ENCODE measurements at regions not wholly inside any gene's neighbourhood (a gene's known extent, or its start where the extent isn't known, plus 50 kb on each side); places are given as distances from the start of the nearest gene placed in this dataset.

GRCh38 chr16:85401917-85402766, 211.0 kb upstream of the GSE1 start:
- DNase-seq (ENCODE audit: low read depth in 2 of 2): no peak

- no peak for DNase-seq (ENCODE audit: low read depth in 2 of 2)
These were observed 210.0 kb upstream of the GSE1 start for GRCh38 chr16:85402910-85403692.

GRCh38 chr16:85403693-85404092, 209.4 kb upstream of the GSE1 start:
- DNase-seq (ENCODE audit: low read depth in 2 of 2): no peak

- DNase-seq (ENCODE audit: low read depth in 2 of 2): no peak
These were observed 200.1 kb upstream of the GSE1 start for GRCh38 chr16:85412911-85413520.

- DNase-seq (ENCODE audit: low read depth in 2 of 2): no peak
These were observed 199.1 kb upstream of the GSE1 start for GRCh38 chr16:85413691-85414663.

- DNase-seq (ENCODE audit: low read depth in 2 of 2): no peak
These were observed 197.7 kb upstream of the GSE1 start for GRCh38 chr16:85415196-85416090.

GRCh38 chr16:85416228-85417109, 196.7 kb upstream of the GSE1 start:
- peak; percentile 44 to 45 for DNase-seq (ENCODE audit: low read depth in 2 of 2)

- no peak for DNase-seq (ENCODE audit: low read depth in 2 of 2)
These were observed 195.8 kb upstream of the GSE1 start for GRCh38 chr16:85417156-85417860.

- DNase-seq (ENCODE audit: low read depth in 2 of 2): no peak
These were observed 194.1 kb upstream of the GSE1 start for GRCh38 chr16:85418978-85419491.

GRCh38 chr16:85419503-85420408, 193.4 kb upstream of the GSE1 start:
- no peak for DNase-seq (ENCODE audit: low read depth in 2 of 2)

- peak; percentile 28 to 48 for DNase-seq (ENCODE audit: low read depth in 2 of 2)
These were observed 192.4 kb upstream of the GSE1 start for GRCh38 chr16:85420501-85421337.

- DNase-seq (ENCODE audit: low read depth in 2 of 2): no peak
These were observed 191.6 kb upstream of the GSE1 start for GRCh38 chr16:85421338-85422195.

GRCh38 chr16:85422196-85422631, 190.9 kb upstream of the GSE1 start:
- DNase-seq (ENCODE audit: low read depth in 2 of 2): no peak

GRCh38 chr16:85422632-85423550, 190.2 kb upstream of the GSE1 start:
- no peak for DNase-seq (ENCODE audit: low read depth in 2 of 2)

Measured in stimulated activated CD8-positive, alpha-beta memory T cell treated with anti-CD3 and anti-CD28 coated beads, Interleukin-15, amount 100 ng/mL, for 4 hours (primary cell).